HepG2 (cell line): ENCODE measurements at regions not wholly inside any gene's neighbourhood (a gene's known extent, or its start where the extent isn't known, plus 50 kb on each side); places are given as distances from the start of the nearest gene placed in this dataset.
A peak's percentile ranks its signal among the peaks of the same experiment; 100 is the strongest.

Experiments used
- ASH2L ChIP-seq: fragments of 300-600, 200-600 bp; sonication (generic); IDR thresholded peaks from 2 replicates; pipeline ENCODE4 v1.7.0; 2017; ENCODE audit warnings: low read depth, mild to moderate bottlenecking, moderate library complexity, mixed read lengths, low read length; ENCODE audit not compliant: insufficient read length
- ETV5 ChIP-seq: IDR thresholded peaks from 2 replicates; pipeline ENCODE4 v1.6.1; 2018; ENCODE audit warnings: missing biosample characterization, missing genetic modification reagents, inconsistent platforms, borderline replicate concordance
- FOSL2 ChIP-seq: sonication (generic); formaldehyde crosslinking; IDR thresholded peaks from 2 replicates; pipeline ENCODE4 v1.4.0; 2020; ENCODE audit warnings: missing genetic modification reagents
- GATAD2A ChIP-seq: IDR thresholded peaks from 2 replicates; pipeline ENCODE4 v1.6.1; 2016
- HDAC2 ChIP-seq: sonication (generic); formaldehyde crosslinking; IDR thresholded peaks from 2 replicates; pipeline ENCODE4 v1.4.0; 2020; ENCODE audit warnings: missing genetic modification reagents
- HMG20A ChIP-seq: IDR thresholded peaks from 2 replicates; pipeline ENCODE4 v1.6.1; 2016; ENCODE audit warnings: borderline replicate concordance
- HOXA3 ChIP-seq: sonication (generic); formaldehyde crosslinking; IDR thresholded peaks from 2 replicates; pipeline ENCODE4 v1.5.0; 2020; ENCODE audit warnings: missing genetic modification reagents
- KLF9 ChIP-seq: IDR thresholded peaks from 2 replicates; pipeline ENCODE4 v1.6.1; 2016; ENCODE audit warnings: low read depth
- MAFF ChIP-seq: IDR thresholded peaks from 2 replicates; pipeline ENCODE4 v1.6.1; 2011; ENCODE audit warnings: low read depth, low read length, improper control_type of control experiment
- MEIS2 ChIP-seq: sonication (generic); formaldehyde crosslinking; IDR thresholded peaks from 2 replicates; pipeline ENCODE4 v1.9.0; 2021; ENCODE audit warnings: mild to moderate bottlenecking, missing genetic modification reagents
- MTA1 ChIP-seq: sonication (generic); formaldehyde crosslinking; IDR thresholded peaks from 2 replicates; pipeline ENCODE4 v1.4.0; 2020; ENCODE audit warnings: missing genetic modification reagents, mild to moderate bottlenecking, borderline replicate concordance
- POLR2A ChIP-seq, 2 experiments: IDR thresholded peaks; 2 replicates each; pipeline ENCODE4 v1.6.1; 2011; ENCODE audit warnings: low read depth in 2 of 2, low read length in 2 of 2, mild to moderate bottlenecking in 1 of 2, moderate library complexity in 1 of 2; ENCODE audit not compliant: insufficient read depth in 1 of 2
- PPARG ChIP-seq: conservative IDR thresholded peaks from 2 replicates; pipeline ENCODE4 v1.6.1; 2016; ENCODE audit warnings: missing biosample characterization, missing genetic modification reagents
- SMAD3 ChIP-seq: sonication (generic); formaldehyde crosslinking; IDR thresholded peaks from 2 replicates; pipeline ENCODE4 v1.4.0; 2020; ENCODE audit warnings: missing genetic modification reagents
- ZFP37 ChIP-seq: sonication (generic); formaldehyde crosslinking; IDR thresholded peaks from 2 replicates; pipeline ENCODE4 v1.4.0; 2020; ENCODE audit warnings: missing genetic modification reagents, borderline replicate concordance
- ZKSCAN1 ChIP-seq: fragments of 150-350 bp; IDR thresholded peaks from 2 replicates; pipeline ENCODE4 v1.6.1; 2014; ENCODE audit warnings: low read length
- ZMAT3 ChIP-seq: sonication (generic); formaldehyde crosslinking; conservative IDR thresholded peaks from 2 replicates; pipeline ENCODE4 v1.7.0; 2021; ENCODE audit warnings: missing genetic modification reagents
- ZMYM4 ChIP-seq: sonication (generic); formaldehyde crosslinking; IDR thresholded peaks from 2 replicates; pipeline ENCODE4 v1.8.1; 2023; ENCODE audit warnings: mild to moderate bottlenecking, missing genetic modification reagents
- ZNF224 ChIP-seq: sonication (generic); formaldehyde crosslinking; IDR thresholded peaks from 2 replicates; pipeline ENCODE4 v1.5.0; 2020; ENCODE audit warnings: mild to moderate bottlenecking, missing genetic modification reagents
- ZNF343 ChIP-seq: sonication (generic); formaldehyde crosslinking; IDR thresholded peaks from 2 replicates; pipeline ENCODE4 v1.4.0; 2020; ENCODE audit warnings: mild to moderate bottlenecking, missing genetic modification reagents
- ZNF362 ChIP-seq: sonication (generic); formaldehyde crosslinking; IDR thresholded peaks from 2 replicates; pipeline ENCODE4 v1.4.0; 2020; ENCODE audit warnings: missing genetic modification reagents, mild to moderate bottlenecking, borderline replicate concordance
- ZNF605 ChIP-seq: sonication (generic); formaldehyde crosslinking; IDR thresholded peaks from 2 replicates; pipeline ENCODE4 v1.8.0; 2022; ENCODE audit warnings: mild to moderate bottlenecking, missing genetic modification reagents
- ZNF607 ChIP-seq: sonication (generic); formaldehyde crosslinking; IDR thresholded peaks from 2 replicates; pipeline ENCODE4 v1.5.1; 2020; ENCODE audit warnings: missing genetic modification reagents, mild to moderate bottlenecking, borderline replicate concordance
- ZNF691 ChIP-seq: sonication (generic); formaldehyde crosslinking; IDR thresholded peaks from 2 replicates; pipeline ENCODE4 v1.4.0; 2020; ENCODE audit warnings: missing genetic modification reagents, low read depth, mild to moderate bottlenecking, borderline replicate concordance
- TF ChIP-seq, protein P1 (sequence below): sonication (generic); formaldehyde crosslinking; IDR thresholded peaks from 2 replicates; pipeline ENCODE4 v1.5.1; 2020; ENCODE audit warnings: mild to moderate bottlenecking, moderate library complexity, missing genetic modification reagents
- TF ChIP-seq, protein P2 (sequence below): IDR thresholded peaks from 2 replicates; pipeline ENCODE4 v1.4.0; 2020; ENCODE audit warnings: mild to moderate bottlenecking, missing genetic modification reagents

- TF ChIP-seq ZNF362 (CRISPR knock-in tag) (no peak), ZNF691 (CRISPR knock-in tag) (no peak), ZKSCAN1 (no peak), HOXA3 (CRISPR knock-in tag) (peak; percentile 24; the same call in 1 of the 2 replicates), ETV5 (no peak), HMG20A (peak; percentile 38; the same call in 1 of the 2 replicates), POLR2A (IDR thresholded peaks at IDR 0.05; ENCODE audit: insufficient read depth in 1 of 2, low read depth in 2 of 2, low read length in 2 of 2) (no peak), FOSL2 (CRISPR knock-in tag) (peak; percentile 98), ASH2L (peak; percentile 29), ZNF224 (CRISPR knock-in tag) (no peak), ZNF607 (CRISPR knock-in tag) (no peak), SMAD3 (CRISPR knock-in tag) (no peak), ZFP37 (CRISPR knock-in tag) (no peak), MEIS2 (CRISPR knock-in tag) (no peak), PPARG (CRISPR knock-in tag) (peak; percentile 73), GATAD2A (CRISPR knock-in tag) (peak; percentile 44; the same call in 1 of the 2 replicates), MAFF (peak; percentile 21; the same call in 1 of the 2 replicates), ZMAT3 (no peak), HDAC2 (CRISPR knock-in tag) (peak; percentile 40; the same call in 1 of the 2 replicates), MTA1 (no peak), ZMYM4 (CRISPR knock-in tag) (peak; percentile 32; the same call in 1 of the 2 replicates), KLF9 (CRISPR knock-in tag) (no peak), ZNF605 (CRISPR knock-in tag) (peak; percentile 66; the same call in 1 of the 2 replicates), ZNF343 (CRISPR knock-in tag) (no peak)
- TF ChIP-seq, protein P1, sequence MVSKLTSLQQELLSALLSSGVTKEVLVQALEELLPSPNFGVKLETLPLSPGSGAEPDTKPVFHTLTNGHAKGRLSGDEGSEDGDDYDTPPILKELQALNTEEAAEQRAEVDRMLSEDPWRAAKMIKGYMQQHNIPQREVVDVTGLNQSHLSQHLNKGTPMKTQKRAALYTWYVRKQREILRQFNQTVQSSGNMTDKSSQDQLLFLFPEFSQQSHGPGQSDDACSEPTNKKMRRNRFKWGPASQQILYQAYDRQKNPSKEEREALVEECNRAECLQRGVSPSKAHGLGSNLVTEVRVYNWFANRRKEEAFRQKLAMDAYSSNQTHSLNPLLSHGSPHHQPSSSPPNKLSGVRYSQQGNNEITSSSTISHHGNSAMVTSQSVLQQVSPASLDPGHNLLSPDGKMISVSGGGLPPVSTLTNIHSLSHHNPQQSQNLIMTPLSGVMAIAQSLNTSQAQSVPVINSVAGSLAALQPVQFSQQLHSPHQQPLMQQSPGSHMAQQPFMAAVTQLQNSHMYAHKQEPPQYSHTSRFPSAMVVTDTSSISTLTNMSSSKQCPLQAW (CRISPR knock-in tag) = peak; percentile 32; the same call in 1 of the 2 replicates
- TF ChIP-seq, protein P2, sequence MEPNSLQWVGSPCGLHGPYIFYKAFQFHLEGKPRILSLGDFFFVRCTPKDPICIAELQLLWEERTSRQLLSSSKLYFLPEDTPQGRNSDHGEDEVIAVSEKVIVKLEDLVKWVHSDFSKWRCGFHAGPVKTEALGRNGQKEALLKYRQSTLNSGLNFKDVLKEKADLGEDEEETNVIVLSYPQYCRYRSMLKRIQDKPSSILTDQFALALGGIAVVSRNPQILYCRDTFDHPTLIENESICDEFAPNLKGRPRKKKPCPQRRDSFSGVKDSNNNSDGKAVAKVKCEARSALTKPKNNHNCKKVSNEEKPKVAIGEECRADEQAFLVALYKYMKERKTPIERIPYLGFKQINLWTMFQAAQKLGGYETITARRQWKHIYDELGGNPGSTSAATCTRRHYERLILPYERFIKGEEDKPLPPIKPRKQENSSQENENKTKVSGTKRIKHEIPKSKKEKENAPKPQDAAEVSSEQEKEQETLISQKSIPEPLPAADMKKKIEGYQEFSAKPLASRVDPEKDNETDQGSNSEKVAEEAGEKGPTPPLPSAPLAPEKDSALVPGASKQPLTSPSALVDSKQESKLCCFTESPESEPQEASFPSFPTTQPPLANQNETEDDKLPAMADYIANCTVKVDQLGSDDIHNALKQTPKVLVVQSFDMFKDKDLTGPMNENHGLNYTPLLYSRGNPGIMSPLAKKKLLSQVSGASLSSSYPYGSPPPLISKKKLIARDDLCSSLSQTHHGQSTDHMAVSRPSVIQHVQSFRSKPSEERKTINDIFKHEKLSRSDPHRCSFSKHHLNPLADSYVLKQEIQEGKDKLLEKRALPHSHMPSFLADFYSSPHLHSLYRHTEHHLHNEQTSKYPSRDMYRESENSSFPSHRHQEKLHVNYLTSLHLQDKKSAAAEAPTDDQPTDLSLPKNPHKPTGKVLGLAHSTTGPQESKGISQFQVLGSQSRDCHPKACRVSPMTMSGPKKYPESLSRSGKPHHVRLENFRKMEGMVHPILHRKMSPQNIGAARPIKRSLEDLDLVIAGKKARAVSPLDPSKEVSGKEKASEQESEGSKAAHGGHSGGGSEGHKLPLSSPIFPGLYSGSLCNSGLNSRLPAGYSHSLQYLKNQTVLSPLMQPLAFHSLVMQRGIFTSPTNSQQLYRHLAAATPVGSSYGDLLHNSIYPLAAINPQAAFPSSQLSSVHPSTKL = peak; percentile 69
These were observed 93.6 kb upstream of the COL1A2 start (continued) for GRCh38 chr7:94301024-94301586.
